ENCODE measurements at regions not wholly inside any gene's neighbourhood (a gene's known extent, or its start where the extent isn't known, plus 50 kb on each side); places are given as distances from the start of the nearest gene placed in this dataset.
A peak's percentile ranks its signal among the peaks of the same experiment; 100 is the strongest.

GRCh38 chr1:37292789-37293188, 181.6 kb upstream of the ZC3H12A start:
- no peaks in the 10 kb centered on the region for H3K36me3 Mint-ChIP-seq (ENCODE audit: low read depth)
- Histone ChIP-seq H3K9me2 (ENCODE audit: insufficient read depth) (no peaks in the 10 kb centered on the region), H2AFZ (peak overlapping the region; percentile 32; the same call in 1 of the 2 replicates), H3F3A (replicated peaks; ENCODE audit: low read depth) (no peaks in the 10 kb centered on the region), H3K4me1 (ENCODE audit: insufficient read depth) (peaks cover 17% of the 10 kb centered on the region; the same call in 1 of the 2 replicates), H4K20me1 (replicated peaks; ENCODE audit: insufficient read depth) (no peaks in the 10 kb centered on the region), H3K4me3 (no peak overlapping the region), H3K79me2 (replicated peaks; ENCODE audit: insufficient read depth) (no peaks in the 10 kb centered on the region), H3K36me3 (ENCODE audit: insufficient read depth) (no peaks in the 10 kb centered on the region), H3K4me2 (no peak overlapping the region), H3K27me3 (ENCODE audit: insufficient read depth) (no peaks in the 10 kb centered on the region), H3K27ac (ENCODE audit: low read depth) (no peak overlapping the region)
- peaks cover 18% of the 10 kb centered on the region for H3K4me1 Mint-ChIP-seq
- H3K27ac Mint-ChIP-seq: no peak overlapping the region
- TF ChIP-seq EZH2phosphoT487 (IDR thresholded peaks at IDR 0.05; ENCODE audit: unreplicated experiment) (no peak), CTCF (conservative IDR thresholded peaks at IDR 0.05; ENCODE audit: low read depth in 2 of 2) (no peak), EZH2 (IDR thresholded peaks at IDR 0.05; ENCODE audit: low read depth, unreplicated experiment) (no peak), ZNF462 (CRISPR knock-in tag; IDR thresholded peaks at IDR 0.05) (no peak), ZNF331 (CRISPR knock-in tag; IDR thresholded peaks at IDR 0.05; ENCODE audit: low read depth) (no peak), REST (IDR thresholded peaks at IDR 0.05; ENCODE audit: unreplicated experiment) (no peak), ZNF114 (CRISPR knock-in tag; IDR thresholded peaks at IDR 0.05) (no peak), STAT1 (IDR thresholded peaks at IDR 0.05; ENCODE audit: unreplicated experiment) (no peak), CREB1 (CRISPR knock-in tag; IDR thresholded peaks at IDR 0.05; ENCODE audit: low read depth) (no peak), JUNB (IDR thresholded peaks at IDR 0.05; ENCODE audit: unreplicated experiment) (no peak), NANOG (IDR thresholded peaks at IDR 0.05; ENCODE audit: borderline replicate concordance) (no peak), POLR2AphosphoS5 (IDR thresholded peaks at IDR 0.05; ENCODE audit: low read depth) (no peak)
- TF ChIP-seq, protein P1, sequence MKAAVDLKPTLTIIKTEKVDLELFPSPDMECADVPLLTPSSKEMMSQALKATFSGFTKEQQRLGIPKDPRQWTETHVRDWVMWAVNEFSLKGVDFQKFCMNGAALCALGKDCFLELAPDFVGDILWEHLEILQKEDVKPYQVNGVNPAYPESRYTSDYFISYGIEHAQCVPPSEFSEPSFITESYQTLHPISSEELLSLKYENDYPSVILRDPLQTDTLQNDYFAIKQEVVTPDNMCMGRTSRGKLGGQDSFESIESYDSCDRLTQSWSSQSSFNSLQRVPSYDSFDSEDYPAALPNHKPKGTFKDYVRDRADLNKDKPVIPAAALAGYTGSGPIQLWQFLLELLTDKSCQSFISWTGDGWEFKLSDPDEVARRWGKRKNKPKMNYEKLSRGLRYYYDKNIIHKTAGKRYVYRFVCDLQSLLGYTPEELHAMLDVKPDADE (IDR thresholded peaks at IDR 0.05): no peak
- peaks cover 7% of the 10 kb centered on the region for H3K27me3 Mint-ChIP-seq (ENCODE audit: insufficient read depth, low read depth, poor library complexity)
- no peak overlapping the region for H3K4me3 Mint-ChIP-seq
- ATAC-seq (peak; percentile 76), DNase-seq (ENCODE audit: low spot score) (peak; percentile 25)
- H3K9me3 Mint-ChIP-seq: no peaks in the 10 kb centered on the region
